Tibial nerve (tissue), 4 donors: ENCODE measurements at regions not wholly inside any gene's neighbourhood (a gene's known extent, or its start where the extent isn't known, plus 50 kb on each side); places are given as distances from the start of the nearest gene placed in this dataset.

Source experiments
- DNase-seq, 2 donors: peaks; one replicate each; pipeline ENCODE4 v3.0.0-alpha.2; 2019; ENCODE audit warnings: low spot score in 2 of 2
- H3K27ac ChIP-seq, 4 donors: fragments of 200-600 bp; sonication (generic) in 3 of 4; one replicate each; pipeline ENCODE4 v1.5.1; 2017 to 2019; ENCODE audit warnings: mild to moderate bottlenecking in 1 of 4
- H3K27me3 ChIP-seq, 2 donors: fragments of 200-600 bp; sonication (generic) in 1 of 2; one replicate each; pipeline versions ENCODE4 v1.5.1 to v1.6.0; 2017 to 2019
- H3K36me3 ChIP-seq, 3 donors: fragments of 200-600 bp; sonication (generic); one replicate each; pipeline ENCODE4 v1.5.1; 2018 to 2019
- H3K4me1 ChIP-seq, 4 donors: fragments of 200-600 bp; sonication (generic) in 3 of 4; one replicate each; pipeline ENCODE4 v1.5.1; 2017 to 2019
- H3K4me3 ChIP-seq, 4 donors: fragments of 200-600 bp; sonication (generic) in 3 of 4; one replicate each; pipeline ENCODE4 v1.5.1; 2017 to 2019; ENCODE audit warnings: mild to moderate bottlenecking in 1 of 4, moderate library complexity in 1 of 4
- H3K9me3 ChIP-seq, 4 donors: fragments of 200-600 bp; sonication (generic) in 3 of 4; one replicate each; pipeline ENCODE4 v1.5.1; 2017 to 2019
- EP300 ChIP-seq, 2 donors: sonication (generic); formaldehyde crosslinking; IDR thresholded peaks; one replicate each; pipeline ENCODE4 v1.6.1; 2017; ENCODE audit warnings: antibody characterized with exemption in 2 of 2, mild to moderate bottlenecking in 1 of 2
- POLR2A ChIP-seq, 2 donors: fragments of 450-650 bp; IDR thresholded peaks; one replicate each; pipeline ENCODE4 v1.6.1; 2017; ENCODE audit warnings: antibody characterized with exemption in 2 of 2, mild to moderate bottlenecking in 2 of 2, moderate library complexity in 2 of 2
- WGBS, 2 donors: methylation state at CpG; one replicate each; pipeline ENCODE4 v1.1.5; 2018; 5-methylcytosine and 5-hydroxymethylcytosine counted together
- TF ChIP-seq, protein P1 (sequence below), 5 experiments: fragments of 200-600 bp in 3 of 5; fragments of 450-650 bp in 2 of 5; sonication (generic) in 3 of 5; IDR thresholded peaks; one replicate each; pipeline ENCODE4 v1.5.1; 2016 to 2019; ENCODE audit warnings: antibody characterized with exemption in 5 of 5, mild to moderate bottlenecking in 3 of 5, moderate library complexity in 2 of 5

DNA sequence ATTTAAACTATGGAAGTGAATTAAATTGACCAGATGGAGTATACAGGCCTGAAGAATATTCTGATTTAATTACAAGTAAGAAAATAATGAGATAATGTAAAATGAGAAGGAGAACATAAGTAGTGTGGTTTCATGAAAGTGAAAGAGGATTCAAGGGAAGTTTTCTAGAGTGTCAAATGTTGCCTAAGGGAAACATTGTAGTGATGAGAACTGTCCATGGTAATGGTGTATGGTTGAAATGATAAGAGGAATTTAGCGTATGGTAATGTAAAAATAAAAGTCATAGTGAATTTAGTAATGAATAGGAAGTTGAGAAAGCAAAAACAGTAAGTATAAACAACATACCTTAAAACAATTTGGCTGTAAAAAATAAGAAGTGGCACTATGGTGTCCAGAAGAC is 1954.6 kb upstream of the FLRT2 start:
- TF ChIP-seq, protein P1, sequence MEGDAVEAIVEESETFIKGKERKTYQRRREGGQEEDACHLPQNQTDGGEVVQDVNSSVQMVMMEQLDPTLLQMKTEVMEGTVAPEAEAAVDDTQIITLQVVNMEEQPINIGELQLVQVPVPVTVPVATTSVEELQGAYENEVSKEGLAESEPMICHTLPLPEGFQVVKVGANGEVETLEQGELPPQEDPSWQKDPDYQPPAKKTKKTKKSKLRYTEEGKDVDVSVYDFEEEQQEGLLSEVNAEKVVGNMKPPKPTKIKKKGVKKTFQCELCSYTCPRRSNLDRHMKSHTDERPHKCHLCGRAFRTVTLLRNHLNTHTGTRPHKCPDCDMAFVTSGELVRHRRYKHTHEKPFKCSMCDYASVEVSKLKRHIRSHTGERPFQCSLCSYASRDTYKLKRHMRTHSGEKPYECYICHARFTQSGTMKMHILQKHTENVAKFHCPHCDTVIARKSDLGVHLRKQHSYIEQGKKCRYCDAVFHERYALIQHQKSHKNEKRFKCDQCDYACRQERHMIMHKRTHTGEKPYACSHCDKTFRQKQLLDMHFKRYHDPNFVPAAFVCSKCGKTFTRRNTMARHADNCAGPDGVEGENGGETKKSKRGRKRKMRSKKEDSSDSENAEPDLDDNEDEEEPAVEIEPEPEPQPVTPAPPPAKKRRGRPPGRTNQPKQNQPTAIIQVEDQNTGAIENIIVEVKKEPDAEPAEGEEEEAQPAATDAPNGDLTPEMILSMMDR (IDR thresholded peaks at IDR 0.05) = no peak
- no peak for TF ChIP-seq EP300 (IDR thresholded peaks at IDR 0.05)
- TF ChIP-seq POLR2A (IDR thresholded peaks at IDR 0.05) = no peak
- no peak for DNase-seq
- no peaks in the 10 kb centered on the region for H3K9me3 ChIP-seq
- H3K27ac ChIP-seq = no peak overlapping the region
- no peaks in the 10 kb centered on the region for H3K27me3 ChIP-seq
- 62 to 79% methylated on average over 1 of the region's 1 CpG for WGBS, 2 donors
- H3K4me3 ChIP-seq = no peak overlapping the region
- no peaks in the 10 kb centered on the region for H3K4me1 ChIP-seq
- H3K36me3 ChIP-seq = no peaks in the 10 kb centered on the region

DNA sequence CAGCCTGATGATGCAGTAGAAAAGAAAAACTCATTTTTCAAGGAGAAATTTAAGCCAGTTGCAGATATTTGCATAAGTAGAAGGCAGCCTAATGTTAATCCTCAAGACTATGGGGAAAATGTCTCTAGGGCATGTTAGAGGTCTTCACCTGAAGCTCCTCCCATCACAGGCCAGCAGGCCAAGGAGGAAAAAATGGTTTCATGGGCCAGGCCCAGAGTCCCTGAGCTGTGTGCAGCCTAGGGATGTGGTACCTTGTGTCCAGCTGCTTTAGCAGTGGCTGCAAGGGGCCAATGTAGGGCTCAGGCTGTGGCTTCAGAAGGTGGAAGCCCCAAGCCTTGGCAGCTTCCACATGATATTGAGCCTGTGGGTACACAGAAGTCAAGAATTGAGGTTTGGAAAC is 1946.7 kb upstream of the FLRT2 start:
- Histone ChIP-seq H3K27me3 (no peaks in the 10 kb centered on the region), H3K4me1 (no peaks in the 10 kb centered on the region), H3K4me3 (no peak overlapping the region), H3K36me3 (no peaks in the 10 kb centered on the region), H3K9me3 (peaks cover 0 to 10% (median 0%) of the 10 kb centered on the region in 4 donors), H3K27ac (no peak overlapping the region)
- no peak for DNase-seq
- TF ChIP-seq POLR2A (IDR thresholded peaks at IDR 0.05) (no peak), EP300 (IDR thresholded peaks at IDR 0.05) (no peak)
- TF ChIP-seq, protein P1 (IDR thresholded peaks at IDR 0.05) = no peak

DNA sequence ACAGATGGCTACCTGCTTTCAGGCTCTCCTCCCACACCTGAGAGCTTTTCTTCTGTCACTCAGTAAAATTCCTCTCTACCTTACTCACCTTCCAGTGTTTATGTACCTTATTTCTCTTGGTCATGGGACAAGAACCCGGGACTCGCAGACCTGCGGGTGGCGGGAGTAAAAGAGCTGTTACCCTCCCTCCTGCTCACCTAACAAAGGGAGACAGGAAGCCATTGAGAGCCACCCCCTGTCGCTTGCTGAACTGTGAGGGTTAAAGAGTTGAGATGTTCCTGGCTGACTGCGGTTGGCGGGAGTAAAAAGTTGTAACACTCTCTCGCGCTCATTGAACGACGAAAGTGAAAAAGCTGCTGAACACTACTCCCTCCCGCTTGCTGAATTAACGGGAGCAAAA is 1935.1 kb upstream of the FLRT2 start:
- 94% methylated on average over 13 of the region's 13 CpGs for WGBS, 2 donors
- no peak for DNase-seq
- Histone ChIP-seq H3K9me3 (no peaks in the 10 kb centered on the region), H3K27ac (no peak overlapping the region), H3K36me3 (no peaks in the 10 kb centered on the region), H3K4me3 (no peak overlapping the region), H3K27me3 (no peaks in the 10 kb centered on the region), H3K4me1 (no peaks in the 10 kb centered on the region)
- TF ChIP-seq POLR2A (IDR thresholded peaks at IDR 0.05) = no peak
- TF ChIP-seq, protein P1 (IDR thresholded peaks at IDR 0.05) = no peak

DNA sequence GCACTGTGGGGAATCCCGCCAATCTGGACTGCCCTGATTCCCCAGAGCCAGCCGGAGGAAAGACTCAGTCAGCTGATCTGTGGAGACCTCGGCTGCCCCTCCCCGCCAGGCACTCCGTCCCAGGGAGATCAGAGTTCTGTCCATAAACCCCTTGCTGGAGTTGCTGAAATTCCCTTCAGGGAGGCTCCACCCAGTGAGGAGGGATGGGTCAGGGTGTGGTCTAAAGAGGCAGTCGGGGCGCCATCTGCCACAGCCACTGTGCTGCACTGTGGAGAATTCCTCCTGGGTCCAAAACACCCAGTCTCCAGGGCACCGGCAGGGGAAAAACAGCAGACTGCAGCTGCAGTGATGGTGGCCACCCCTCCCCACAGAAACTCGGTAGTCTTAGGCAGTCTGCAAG is 1922.3 kb upstream of the FLRT2 start:
- DNase-seq = no peak
- 87 to 94% methylated on average over 3 to 9 of the region's 9 CpGs for WGBS, 2 donors
- Histone ChIP-seq H3K4me1 (no peaks in the 10 kb centered on the region), H3K4me3 (no peak overlapping the region), H3K9me3 (peaks cover 0 to 19% (median 0%) of the 10 kb centered on the region in 4 donors), H3K27ac (no peak overlapping the region), H3K36me3 (no peaks in the 10 kb centered on the region), H3K27me3 (no peaks in the 10 kb centered on the region)
- TF ChIP-seq POLR2A (IDR thresholded peaks at IDR 0.05) = no peak
- TF ChIP-seq EP300 (IDR thresholded peaks at IDR 0.05) = no peak
- TF ChIP-seq, protein P1 (IDR thresholded peaks at IDR 0.05) = no peak

DNA sequence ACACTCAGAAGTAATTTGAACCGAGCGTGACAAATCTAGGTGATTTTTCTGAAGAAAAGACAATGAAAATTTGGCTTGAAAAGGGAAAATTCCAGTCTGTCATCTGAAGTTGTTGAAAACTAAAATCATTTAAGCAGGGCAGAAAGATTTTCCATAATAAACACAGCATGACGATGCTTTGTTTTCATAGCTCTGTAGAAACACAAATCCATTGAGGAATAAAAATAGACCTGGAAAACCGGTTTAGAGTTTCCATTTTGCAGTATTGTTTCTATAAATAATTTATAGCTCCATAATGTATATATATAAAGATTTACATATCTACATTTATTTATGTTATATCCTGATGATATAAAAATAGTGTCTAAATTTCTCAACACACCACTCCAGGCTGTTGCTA is 1918.5 kb upstream of the FLRT2 start:
- peaks cover 0 to 7% (median 0%) of the 10 kb centered on the region in 4 donors for H3K9me3 ChIP-seq
- TF ChIP-seq, protein P1 (IDR thresholded peaks at IDR 0.05) = no peak
- TF ChIP-seq POLR2A (IDR thresholded peaks at IDR 0.05) (no peak), EP300 (IDR thresholded peaks at IDR 0.05) (no peak)
- no peaks in the 10 kb centered on the region for H3K27me3 ChIP-seq
- H3K4me1 ChIP-seq = no peaks in the 10 kb centered on the region
- WGBS, 2 donors = 31 to 34% methylated on average over 4 of the region's 4 CpGs
- no peak overlapping the region for H3K27ac ChIP-seq
- no peak for DNase-seq
- no peak overlapping the region for H3K4me3 ChIP-seq
- no peaks in the 10 kb centered on the region for H3K36me3 ChIP-seq
